GM12892 (cell line): ENCODE measurements at regions not wholly inside any gene's neighbourhood (a gene's known extent, or its start where the extent isn't known, plus 50 kb on each side); places are given as distances from the start of the nearest gene placed in this dataset.

Experiments
- DNase-seq: peaks from one replicate; pipeline ENCODE4 v3.0.0; 2011; ENCODE audit not compliant: insufficient read length
- FAIRE-seq: peaks from 2 replicates; lab custom pipeline; 2011; peaks lifted over from hg19 to GRCh38; lab: Jason Lieb, UNC
- POLR2A ChIP-seq: IDR thresholded peaks from 2 replicates; pipeline ENCODE4 v1.6.1; 2011; ENCODE audit warnings: low read depth, low read length, control low read depth
- POLR2AphosphoS5 ChIP-seq: IDR thresholded peaks from 2 replicates; pipeline ENCODE4 v1.6.1; 2011; ENCODE audit warnings: low read depth, low read length, control low read depth
- TAF1 ChIP-seq: IDR thresholded peaks from 2 replicates; pipeline ENCODE4 v1.6.1; 2011; ENCODE audit warnings: low read depth, mild to moderate bottlenecking, control low read depth, low read length, borderline replicate concordance

GRCh38 chr15:59887211-59887610 is 116.9 kb upstream of the FOXB1 start:
- FAIRE-seq, result no peak
- DNase-seq, result no peak

GRCh38 chr15:59886441-59886840 is 117.7 kb upstream of the FOXB1 start:
- DNase-seq, result no peak

More at GRCh38 chr15:59887211-59887610, 116.9 kb upstream of the FOXB1 start:
- TF ChIP-seq TAF1 (no peak), POLR2AphosphoS5 (no peak), POLR2A (no peak)

GRCh38 chr15:59885832-59886231 is 118.3 kb upstream of the FOXB1 start:
- FAIRE-seq, result no peak
- DNase-seq, result no peak
- TF ChIP-seq POLR2AphosphoS5 (no peak), POLR2A (no peak), TAF1 (no peak)

More at GRCh38 chr15:59886441-59886840, 117.7 kb upstream of the FOXB1 start:
- no peak for FAIRE-seq
- TF ChIP-seq POLR2A (no peak), TAF1 (no peak), POLR2AphosphoS5 (no peak)

GRCh38 chr15:59879506-59880265 is 124.4 kb upstream of the FOXB1 start:
- TF ChIP-seq TAF1 (no peak), POLR2AphosphoS5 (no peak), POLR2A (no peak)
- DNase-seq (no peak), FAIRE-seq (no peak)

- TF ChIP-seq POLR2A, result no peak
- TF ChIP-seq TAF1, result no peak
- no peak for TF ChIP-seq POLR2AphosphoS5
- FAIRE-seq, result no peak
- DNase-seq, result no peak
Measured at GRCh38 chr15:59876140-59876539, 128.0 kb upstream of the FOXB1 start.

- FAIRE-seq, result no peak
- no peak for DNase-seq
- no peak for TF ChIP-seq TAF1
- no peak for TF ChIP-seq POLR2AphosphoS5
- TF ChIP-seq POLR2A, result no peak
Measured at GRCh38 chr15:59873644-59874272, 130.4 kb upstream of the FOXB1 start.

- no peak for TF ChIP-seq TAF1
- DNase-seq, result no peak
- FAIRE-seq, result no peak
Measured at GRCh38 chr15:59867086-59867855, 136.8 kb upstream of the FOXB1 start.

GRCh38 chr15:59866642-59867041 is 137.5 kb upstream of the FOXB1 start:
- FAIRE-seq (no peak), DNase-seq (no peak)
- TF ChIP-seq TAF1, result no peak
- TF ChIP-seq POLR2AphosphoS5, result no peak
- no peak for TF ChIP-seq POLR2A

- no peak for DNase-seq
- TF ChIP-seq POLR2AphosphoS5, result no peak
- TF ChIP-seq POLR2A, result no peak
- TF ChIP-seq TAF1, result no peak
- FAIRE-seq, result no peak
Measured at GRCh38 chr15:59862191-59863155, 141.6 kb upstream of the FOXB1 start.

- FAIRE-seq (no peak), DNase-seq (no peak)
- TF ChIP-seq POLR2A (no peak), POLR2AphosphoS5 (no peak), TAF1 (no peak)
Measured at GRCh38 chr15:59847968-59848367, 156.1 kb upstream of the FOXB1 start.
